ENCODE measurements at regions not wholly inside any gene's neighbourhood (a gene's known extent, or its start where the extent isn't known, plus 50 kb on each side); places are given as distances from the start of the nearest gene placed in this dataset.

DNA sequence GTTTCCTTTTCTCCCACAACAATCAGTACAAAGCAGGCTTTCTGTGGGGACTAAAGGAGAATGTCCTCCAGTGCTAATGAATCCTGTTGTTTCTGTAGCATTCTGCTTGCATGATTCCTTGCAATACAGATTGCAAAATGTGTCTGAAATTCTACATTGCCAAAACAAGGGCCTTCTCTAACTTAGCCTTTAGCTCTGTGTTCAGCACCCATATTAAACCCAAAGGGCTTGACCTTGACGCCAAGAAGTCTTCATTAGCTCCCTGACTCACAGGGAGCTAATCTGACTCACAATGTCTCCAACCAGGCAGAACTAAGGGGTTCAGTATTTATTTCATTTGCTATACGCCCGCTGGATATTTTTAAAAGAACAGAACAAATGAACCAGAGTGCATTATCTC is 241.4 kb upstream of the CLNK start:
- TF ChIP-seq, protein P1, sequence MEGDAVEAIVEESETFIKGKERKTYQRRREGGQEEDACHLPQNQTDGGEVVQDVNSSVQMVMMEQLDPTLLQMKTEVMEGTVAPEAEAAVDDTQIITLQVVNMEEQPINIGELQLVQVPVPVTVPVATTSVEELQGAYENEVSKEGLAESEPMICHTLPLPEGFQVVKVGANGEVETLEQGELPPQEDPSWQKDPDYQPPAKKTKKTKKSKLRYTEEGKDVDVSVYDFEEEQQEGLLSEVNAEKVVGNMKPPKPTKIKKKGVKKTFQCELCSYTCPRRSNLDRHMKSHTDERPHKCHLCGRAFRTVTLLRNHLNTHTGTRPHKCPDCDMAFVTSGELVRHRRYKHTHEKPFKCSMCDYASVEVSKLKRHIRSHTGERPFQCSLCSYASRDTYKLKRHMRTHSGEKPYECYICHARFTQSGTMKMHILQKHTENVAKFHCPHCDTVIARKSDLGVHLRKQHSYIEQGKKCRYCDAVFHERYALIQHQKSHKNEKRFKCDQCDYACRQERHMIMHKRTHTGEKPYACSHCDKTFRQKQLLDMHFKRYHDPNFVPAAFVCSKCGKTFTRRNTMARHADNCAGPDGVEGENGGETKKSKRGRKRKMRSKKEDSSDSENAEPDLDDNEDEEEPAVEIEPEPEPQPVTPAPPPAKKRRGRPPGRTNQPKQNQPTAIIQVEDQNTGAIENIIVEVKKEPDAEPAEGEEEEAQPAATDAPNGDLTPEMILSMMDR (IDR thresholded peaks at IDR 0.05; ENCODE audit: insufficient read depth, low read length), result no peak
- TF ChIP-seq POLR2AphosphoS5 (IDR thresholded peaks at IDR 0.05; ENCODE audit: low read depth) (no peak), REST (IDR thresholded peaks at IDR 0.05; ENCODE audit: insufficient replicate concordance, low read depth) (no peak)
